IMR-90 (cell line): ENCODE measurements at regions not wholly inside any gene's neighbourhood (a gene's known extent, or its start where the extent isn't known, plus 50 kb on each side); places are given as distances from the start of the nearest gene placed in this dataset.

Experiments used
- ATAC-seq: fragments of 200-7000 bp; cut with Tn5 transposase; 2 replicates; pipeline ENCODE4 v1.9.1; 2020; ENCODE audit warnings: low read depth, mild to moderate bottlenecking, moderate library complexity
- BruUV-seq: library from RNA; stranded (reverse); fragments of 400-500 nt; replicated peaks from 2 replicates; lab custom pipeline; 2021; lab: Mats Ljungman, UMichigan
- CTCF ChIA-PET: fragments of 300-600 bp; formaldehyde crosslinking; extraction: SDS; loops from one replicate; lab custom pipeline; 2021; ENCODE audit warnings: antibody characterized with exemption; lab: Yijun Ruan, JAX
- POLR2A ChIA-PET: fragments of 300-600 bp; sonication (Branson Sonifier 250); formaldehyde crosslinking; loops from one replicate; lab custom pipeline; 2022; ENCODE audit warnings: antibody characterized with exemption; ENCODE audit not compliant: unreplicated experiment; lab: Charles Lee
- DNase-seq: peaks from one replicate; pipeline ENCODE4 v3.0.0; 2013
- H2AFZ ChIP-seq: replicated peaks from 2 replicates; pipeline ENCODE3; 2013; ENCODE audit warnings: low read length, mild to moderate bottlenecking; ENCODE audit not compliant: poor library complexity
- H2AK5ac ChIP-seq: 2 replicates; pipeline ENCODE4 v1.6.1; 2013; ENCODE audit warnings: low read depth, low read length, inconsistent platforms
- H2AK9ac ChIP-seq: replicated peaks from 2 replicates; pipeline ENCODE3; 2013; ENCODE audit warnings: mild to moderate bottlenecking, low read depth, low read length, moderate library complexity; ENCODE audit not compliant: poor library complexity
- H2BK120ac ChIP-seq: 2 replicates; pipeline ENCODE4 v1.6.1; 2013; ENCODE audit warnings: low read depth, low read length, inconsistent platforms
- H2BK15ac ChIP-seq: 3 replicates; pipeline ENCODE4 v1.6.1; 2013; ENCODE audit warnings: low read depth, low read length, inconsistent platforms
- H2BK20ac ChIP-seq: 2 replicates; pipeline ENCODE4 v1.6.1; 2013; ENCODE audit warnings: low read depth, mild to moderate bottlenecking, inconsistent platforms, low read length, moderate library complexity
- H2BK5ac ChIP-seq: 2 replicates; pipeline ENCODE4 v1.6.1; 2013; ENCODE audit warnings: mild to moderate bottlenecking, low read depth, low read length, inconsistent platforms; ENCODE audit not compliant: poor library complexity, severe bottlenecking
- H3K14ac ChIP-seq: replicated peaks from 2 replicates; pipeline ENCODE4 v1.6.1; 2013; ENCODE audit warnings: low read depth, low read length, inconsistent platforms
- H3K18ac ChIP-seq: 2 replicates; pipeline ENCODE4 v1.6.1; 2013; ENCODE audit warnings: low read depth, low read length, control low read depth
- H3K23ac ChIP-seq: 2 replicates; pipeline ENCODE4 v1.6.1; 2013; ENCODE audit warnings: low read depth, low read length, inconsistent platforms
- H3K27ac ChIP-seq: 2 replicates; pipeline ENCODE4 v1.5.1; 2013; ENCODE audit warnings: mild to moderate bottlenecking, control low read depth, low read length; ENCODE audit not compliant: insufficient read depth
- H3K27me3 ChIP-seq: 2 replicates; pipeline ENCODE4 v1.6.1; 2013; ENCODE audit warnings: low read length; ENCODE audit not compliant: control insufficient read depth, insufficient read depth
- H3K36me3 ChIP-seq: 2 replicates; pipeline ENCODE4 v1.6.1; 2013; ENCODE audit warnings: low read length, mixed read lengths; ENCODE audit not compliant: control insufficient read depth, insufficient read depth
- H3K4ac ChIP-seq: 2 replicates; pipeline ENCODE4 v1.6.1; 2013; ENCODE audit warnings: low read depth, low read length, inconsistent platforms
- H3K4me1 ChIP-seq: 2 replicates; pipeline ENCODE4 v1.6.1; 2013; ENCODE audit warnings: low read length, mixed read lengths; ENCODE audit not compliant: control insufficient read depth, insufficient read depth
- H3K4me2 ChIP-seq: 2 replicates; pipeline ENCODE4 v1.6.1; 2013; ENCODE audit warnings: low read depth, mild to moderate bottlenecking, control low read depth, low read length, moderate library complexity
- H3K4me3 ChIP-seq: 2 replicates; pipeline ENCODE4 v1.5.1; 2013; ENCODE audit warnings: low read depth, mild to moderate bottlenecking, control low read depth, low read length, moderate library complexity; ENCODE audit not compliant: insufficient read depth
- H3K56ac ChIP-seq: 2 replicates; pipeline ENCODE4 v1.6.1; 2013; ENCODE audit warnings: low read length, inconsistent platforms; ENCODE audit not compliant: insufficient read depth; ENCODE audit errors: extremely low read depth
- H3K79me1 ChIP-seq, 2 experiments: 2 replicates each; pipeline ENCODE4 v1.6.1; 2013; ENCODE audit warnings: low read length in 2 of 2, inconsistent platforms in 1 of 2, low read depth in 1 of 2
- H3K9ac ChIP-seq: 2 replicates; pipeline ENCODE4 v1.6.1; 2013; ENCODE audit warnings: low read depth, low read length, control low read depth
- H3K9me1 ChIP-seq: 2 replicates; pipeline ENCODE4 v1.6.1; 2013; ENCODE audit warnings: low read length, inconsistent platforms; ENCODE audit not compliant: insufficient read depth
- H3K9me3 ChIP-seq: 2 replicates; pipeline ENCODE4 v1.6.1; 2013; ENCODE audit warnings: low read length; ENCODE audit not compliant: control insufficient read depth, insufficient read depth
- H4K20me1 ChIP-seq: 2 replicates; pipeline ENCODE4 v1.6.1; 2013; ENCODE audit warnings: low read length, inconsistent platforms; ENCODE audit not compliant: insufficient read depth
- H4K5ac ChIP-seq: 2 replicates; pipeline ENCODE4 v1.6.1; 2013; ENCODE audit warnings: mild to moderate bottlenecking, low read depth, low read length, control low read depth
- H4K8ac ChIP-seq, 2 experiments: 2 replicates each; pipeline ENCODE4 v1.6.1; 2013; ENCODE audit warnings: low read depth in 2 of 2, low read length in 2 of 2, control low read depth in 1 of 2, inconsistent platforms in 1 of 2
- H4K91ac ChIP-seq: 2 replicates; pipeline ENCODE4 v1.6.1; 2013; ENCODE audit warnings: low read depth, low read length, inconsistent platforms; ENCODE audit not compliant: insufficient read depth
- MAFK ChIP-seq: IDR thresholded peaks from 2 replicates; pipeline ENCODE4 v1.6.1; 2012; ENCODE audit warnings: low read depth, low read length, improper control_type of control experiment
- MAZ ChIP-seq: IDR thresholded peaks from 2 replicates; pipeline ENCODE4 v1.6.1; 2012; ENCODE audit warnings: low read depth, mild to moderate bottlenecking, low read length, improper control_type of control experiment, moderate library complexity, borderline replicate concordance
- NFE2L2 ChIP-seq: fragments of 150-350 bp; IDR thresholded peaks from 2 replicates; pipeline ENCODE4 v1.6.1; 2016; ENCODE audit warnings: low read depth, mild to moderate bottlenecking, low read length
- POLR2A ChIP-seq: IDR thresholded peaks from 2 replicates; pipeline ENCODE4 v1.6.1; 2012; ENCODE audit warnings: mild to moderate bottlenecking, low read depth, low read length
- WGBS, 2 experiments: methylation state at CpG; one replicate each; pipeline versions ENCODE4 v1.1.5 to v1.1.7; 2013; ENCODE audit warnings: missing lambda C conversion rate in 2 of 2; ENCODE audit not compliant: insufficient read length in 1 of 2; ENCODE audit errors: extremely low coverage in 2 of 2; 5-methylcytosine and 5-hydroxymethylcytosine counted together
- dilution Hi-C: fragments of 300-500 bp; cut with HindIII; formaldehyde crosslinking; loops from one replicate; pipeline ENCODE4 v1.14.3; 2018; ENCODE audit warnings: low sequenced_read_pairs; ENCODE audit not compliant: unreplicated experiment
- in situ Hi-C: fragments of 300-500 bp; cut with MboI; formaldehyde crosslinking; loops from 3 replicates; pipeline ENCODE4 v1.14.3; 2019; ENCODE audit warnings: low sequenced_read_pairs, inconsistent platforms, mixed read lengths
- intact Hi-C: fragments of 100-400 bp; cut with micrococcal nuclease; formaldehyde crosslinking; loops from 2 replicates; pipeline ENCODE4 v1.10.0; 2022

- BruUV-seq: no TSS peak
- in situ Hi-C loops: loop anchor here (10.0 kb wide), 1 partner anchor 548 kb away; no protein-coding TSS in a partner anchor
- Histone ChIP-seq H2BK20ac (no peak overlapping the region), H4K8ac (no peak overlapping the region), H3K27me3 (no peaks in the 10 kb centered on the region), H2BK120ac (no peak overlapping the region), H3K4me3 (no peak overlapping the region), H3K9me3 (no peaks in the 10 kb centered on the region), H3K36me3 (no peaks in the 10 kb centered on the region), H4K5ac (no peak overlapping the region), H3K18ac (no peak overlapping the region), H2AK9ac (no peak overlapping the region), H3K23ac (no peak overlapping the region), H2BK5ac (no peak overlapping the region), H3K9ac (no peak overlapping the region), H3K14ac (no peak overlapping the region), H4K91ac (no peak overlapping the region), H3K9me1 (no peaks in the 10 kb centered on the region), H3K4ac (no peak overlapping the region), H2AFZ (no peak overlapping the region), H4K20me1 (no peaks in the 10 kb centered on the region), H3K56ac (no peak overlapping the region), H3K4me1 (no peaks in the 10 kb centered on the region), H3K79me1 (no peaks in the 10 kb centered on the region), H2AK5ac (no peak overlapping the region), H3K27ac (no peak overlapping the region), H3K4me2 (no peak overlapping the region), H2BK15ac (no peak overlapping the region)
- dilution Hi-C loops: no loop called here
- peak; percentile 97 for TF ChIP-seq MAFK
- TF ChIP-seq POLR2A: no peak
- no peak for TF ChIP-seq NFE2L2
- TF ChIP-seq MAZ: no peak
- no peak for ATAC-seq
- ChIA-PET POLR2A (no interaction called here), CTCF (no interaction called here)
- no CpG with 5 or more reads among the region's 1 CpG for WGBS, 2 experiments
- intact Hi-C loops: no loop called here
- no peak for DNase-seq
Observed at GRCh38 chr13:71327266-71327665, 539.7 kb downstream of the DACH1 start.
